GM19397 (cell line): ENCODE measurements at regions not wholly inside any gene's neighbourhood (a gene's known extent, or its start where the extent isn't known, plus 50 kb on each side); places are given as distances from the start of the nearest gene placed in this dataset.

Experiments used
- ATAC-seq: cut with Tn5 transposase; IDR thresholded peaks from one replicate; pipeline ENCODE4 v1.9.1; 2021; ENCODE audit warnings: mild to moderate bottlenecking, moderate library complexity; ENCODE audit not compliant: unreplicated experiment

- no peak for ATAC-seq
These were observed 76.1 kb downstream of the SLC25A47 start for GRCh38 chr14:100399052-100399849.

GRCh38 chr14:100400115-100400514 is 77.0 kb downstream of the SLC25A47 start:
- ATAC-seq: no peak

- no peak for ATAC-seq
These were observed 78.0 kb downstream of the SLC25A47 start for GRCh38 chr14:100401031-100401692.

GRCh38 chr14:100401792-100402191 is 78.7 kb downstream of the SLC25A47 start:
- no peak for ATAC-seq

- no peak for ATAC-seq
These were observed 79.5 kb downstream of the SLC25A47 start for GRCh38 chr14:100402631-100403030.

GRCh38 chr14:100403105-100403504 is 80.0 kb downstream of the SLC25A47 start:
- no peak for ATAC-seq

- ATAC-seq: no peak
These were observed 80.7 kb downstream of the SLC25A47 start for GRCh38 chr14:100403802-100404365.

- no peak for ATAC-seq
These were observed 81.3 kb downstream of the SLC25A47 start for GRCh38 chr14:100404419-100404818.

GRCh38 chr14:100405760-100406455 is 82.8 kb downstream of the SLC25A47 start:
- ATAC-seq: no peak

- ATAC-seq: no peak
These were observed 83.5 kb downstream of the SLC25A47 start for GRCh38 chr14:100406505-100407131.

GRCh38 chr14:100407376-100408102 is 84.4 kb downstream of the SLC25A47 start:
- ATAC-seq: no peak

- no peak for ATAC-seq
These were observed 85.3 kb downstream of the SLC25A47 start for GRCh38 chr14:100408350-100409002.

- ATAC-seq: no peak
These were observed 85.8 kb downstream of the SLC25A47 start for GRCh38 chr14:100409003-100409360.

GRCh38 chr14:100409651-100410050 is 86.5 kb downstream of the SLC25A47 start:
- no peak for ATAC-seq

- ATAC-seq: no peak
These were observed 87.0 kb downstream of the SLC25A47 start for GRCh38 chr14:100410056-100410565.

GRCh38 chr14:100413699-100414098 is 90.6 kb downstream of the SLC25A47 start:
- no peak for ATAC-seq

- no peak for ATAC-seq
These were observed 92.1 kb downstream of the SLC25A47 start for GRCh38 chr14:100415226-100415625.

- ATAC-seq: no peak
These were observed 93.0 kb downstream of the SLC25A47 start for GRCh38 chr14:100416081-100416680.
